BE2C (cell line): ENCODE measurements at regions not wholly inside any gene's neighbourhood (a gene's known extent, or its start where the extent isn't known, plus 50 kb on each side); places are given as distances from the start of the nearest gene placed in this dataset.

Experiments
- DNase-seq: peaks from one replicate; pipeline ENCODE4 v3.0.0-alpha.2; 2020
- H3K27me3 ChIP-seq: fragments of 250-450 bp; sonication (Bioruptor Pico); 2 replicates; pipeline ENCODE4 v1.5.1; 2020; ENCODE audit warnings: mild to moderate bottlenecking
- H3K36me3 ChIP-seq: fragments of 250-450 bp; sonication (Bioruptor Pico); 2 replicates; pipeline ENCODE4 v1.5.1; 2020; ENCODE audit warnings: mild to moderate bottlenecking
- H3K4me1 ChIP-seq: fragments of 250-450 bp; sonication (Bioruptor Pico); 2 replicates; pipeline ENCODE4 v1.5.1; 2020
- H3K4me3 ChIP-seq: 2 replicates; pipeline ENCODE4 v1.5.1; 2011; ENCODE audit warnings: low read depth, low read length
- H3K9me3 ChIP-seq: fragments of 250-450 bp; sonication (Bioruptor Pico); 2 replicates; pipeline ENCODE4 v1.5.1; 2020
- TF ChIP-seq, protein P1 (sequence below): IDR thresholded peaks from 2 replicates; pipeline ENCODE4 v1.5.1; 2012; ENCODE audit warnings: mild to moderate bottlenecking, low read depth, low read length

- Histone ChIP-seq H3K4me3 (no peak overlapping the region), H3K36me3 (no peaks in the 10 kb centered on the region), H3K4me1 (no peaks in the 10 kb centered on the region; the same call in 1 of the 2 replicates), H3K27me3 (no peaks in the 10 kb centered on the region), H3K9me3 (no peaks in the 10 kb centered on the region)
- DNase-seq: no peak
- TF ChIP-seq, protein P1, sequence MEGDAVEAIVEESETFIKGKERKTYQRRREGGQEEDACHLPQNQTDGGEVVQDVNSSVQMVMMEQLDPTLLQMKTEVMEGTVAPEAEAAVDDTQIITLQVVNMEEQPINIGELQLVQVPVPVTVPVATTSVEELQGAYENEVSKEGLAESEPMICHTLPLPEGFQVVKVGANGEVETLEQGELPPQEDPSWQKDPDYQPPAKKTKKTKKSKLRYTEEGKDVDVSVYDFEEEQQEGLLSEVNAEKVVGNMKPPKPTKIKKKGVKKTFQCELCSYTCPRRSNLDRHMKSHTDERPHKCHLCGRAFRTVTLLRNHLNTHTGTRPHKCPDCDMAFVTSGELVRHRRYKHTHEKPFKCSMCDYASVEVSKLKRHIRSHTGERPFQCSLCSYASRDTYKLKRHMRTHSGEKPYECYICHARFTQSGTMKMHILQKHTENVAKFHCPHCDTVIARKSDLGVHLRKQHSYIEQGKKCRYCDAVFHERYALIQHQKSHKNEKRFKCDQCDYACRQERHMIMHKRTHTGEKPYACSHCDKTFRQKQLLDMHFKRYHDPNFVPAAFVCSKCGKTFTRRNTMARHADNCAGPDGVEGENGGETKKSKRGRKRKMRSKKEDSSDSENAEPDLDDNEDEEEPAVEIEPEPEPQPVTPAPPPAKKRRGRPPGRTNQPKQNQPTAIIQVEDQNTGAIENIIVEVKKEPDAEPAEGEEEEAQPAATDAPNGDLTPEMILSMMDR: no peak
Measured at GRCh38 chr1:172900376-172900997, 150.3 kb downstream of the TNFSF18 start.

DNA sequence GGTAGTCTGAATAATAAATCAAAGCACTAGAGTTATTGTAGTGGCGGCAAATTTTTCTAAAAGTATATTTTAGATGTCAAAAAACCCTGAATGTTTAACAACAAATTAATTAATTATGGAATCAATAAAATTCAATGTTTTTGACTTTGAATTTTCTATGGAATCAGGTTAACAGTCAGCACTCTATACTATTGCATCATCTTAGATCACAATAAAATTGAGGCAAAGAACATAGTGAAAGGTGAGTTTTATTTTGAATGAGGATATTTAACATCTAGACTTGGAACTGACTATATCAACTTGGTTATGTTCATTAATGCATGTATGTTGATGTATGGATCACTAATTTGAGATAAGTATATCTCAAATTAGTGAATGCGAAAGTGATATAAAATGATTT is 148.5 kb downstream of the TNFSF18 start:
- TF ChIP-seq, protein P1: no peak
- H3K4me3 ChIP-seq: no peak overlapping the region
- no peaks in the 10 kb centered on the region for H3K36me3 ChIP-seq
- H3K4me1 ChIP-seq: no peaks in the 10 kb centered on the region; the same call in none of the 2 replicates
- H3K27me3 ChIP-seq: no peaks in the 10 kb centered on the region
- no peak for DNase-seq
- H3K9me3 ChIP-seq: no peaks in the 10 kb centered on the region

DNA sequence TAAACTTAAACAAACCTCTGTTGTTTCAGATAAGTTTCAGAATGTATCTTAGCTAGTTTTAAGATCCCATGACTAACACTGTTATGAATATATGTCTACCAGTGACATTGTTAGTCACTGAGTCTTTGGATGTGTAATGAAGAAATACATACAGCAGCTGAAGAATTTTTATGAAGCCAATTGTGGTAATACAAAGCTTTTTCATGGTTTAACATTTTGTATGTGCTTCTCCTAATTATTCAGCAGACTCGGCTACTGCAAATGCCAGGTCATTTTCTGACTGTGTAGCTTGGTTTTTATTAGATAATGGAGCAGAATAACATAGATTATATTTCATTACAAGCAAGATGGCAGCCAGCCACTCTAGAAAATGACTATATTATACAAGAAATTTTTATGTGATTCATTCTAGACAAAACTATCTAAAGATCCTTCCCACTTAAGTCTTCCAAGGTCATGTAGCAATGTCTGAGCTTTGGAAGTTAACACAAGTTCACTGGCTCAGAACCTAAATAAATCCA is 147.8 kb downstream of the TNFSF18 start:
- no peak for DNase-seq
- Histone ChIP-seq H3K4me1 (no peaks in the 10 kb centered on the region; the same call in none of the 2 replicates), H3K27me3 (no peaks in the 10 kb centered on the region), H3K36me3 (no peaks in the 10 kb centered on the region), H3K4me3 (no peak overlapping the region), H3K9me3 (peaks cover 3% of the 10 kb centered on the region; the same call in 1 of the 2 replicates)
- TF ChIP-seq, protein P1: no peak

GRCh38 chr1:172903581-172904220 is 147.0 kb downstream of the TNFSF18 start:
- TF ChIP-seq, protein P1: no peak
- Histone ChIP-seq H3K27me3 (no peaks in the 10 kb centered on the region), H3K9me3 (peaks cover 3% of the 10 kb centered on the region; the same call in 1 of the 2 replicates), H3K36me3 (no peaks in the 10 kb centered on the region), H3K4me3 (no peak overlapping the region), H3K4me1 (no peaks in the 10 kb centered on the region; the same call in none of the 2 replicates)
- no peak for DNase-seq

GRCh38 chr1:172905452-172905851 is 145.3 kb downstream of the TNFSF18 start:
- no peaks in the 10 kb centered on the region for H3K27me3 ChIP-seq
- H3K4me1 ChIP-seq: no peaks in the 10 kb centered on the region; the same call in none of the 2 replicates
- no peaks in the 10 kb centered on the region for H3K36me3 ChIP-seq
- no peak overlapping the region for H3K4me3 ChIP-seq
- TF ChIP-seq, protein P1: no peak
- peaks cover 3% of the 10 kb centered on the region; the same call in 1 of the 2 replicates for H3K9me3 ChIP-seq
- no peak for DNase-seq
